ENCODE measurements at regions not wholly inside any gene's neighbourhood (a gene's known extent, or its start where the extent isn't known, plus 50 kb on each side); places are given as distances from the start of the nearest gene placed in this dataset.
"Not testable (repeated sequence)": the region's sequence is repeated elsewhere in the genome, so short reads cannot be mapped to it uniquely, and the experiment has no call there.

DNA sequence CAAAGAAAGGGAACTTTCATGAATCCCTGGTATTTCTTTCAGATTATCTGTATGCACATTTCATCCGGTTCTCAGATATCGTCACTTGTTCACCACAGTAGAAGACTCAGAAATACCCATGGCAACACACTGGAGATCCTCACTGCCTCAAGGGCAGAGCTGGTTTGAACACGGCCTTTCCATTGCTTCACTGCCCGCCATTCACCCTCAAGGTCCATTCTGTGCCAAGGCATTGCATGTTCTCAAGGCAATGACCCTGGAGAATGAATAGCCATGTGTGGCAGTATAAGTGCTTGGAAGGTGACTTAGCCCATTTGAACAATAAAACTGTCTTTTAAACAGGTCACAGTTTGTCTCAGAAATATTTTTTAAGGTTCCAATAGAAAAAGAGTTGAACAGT is 606.5 kb downstream of the IPMK start:
- no peak for DNase-seq

DNA sequence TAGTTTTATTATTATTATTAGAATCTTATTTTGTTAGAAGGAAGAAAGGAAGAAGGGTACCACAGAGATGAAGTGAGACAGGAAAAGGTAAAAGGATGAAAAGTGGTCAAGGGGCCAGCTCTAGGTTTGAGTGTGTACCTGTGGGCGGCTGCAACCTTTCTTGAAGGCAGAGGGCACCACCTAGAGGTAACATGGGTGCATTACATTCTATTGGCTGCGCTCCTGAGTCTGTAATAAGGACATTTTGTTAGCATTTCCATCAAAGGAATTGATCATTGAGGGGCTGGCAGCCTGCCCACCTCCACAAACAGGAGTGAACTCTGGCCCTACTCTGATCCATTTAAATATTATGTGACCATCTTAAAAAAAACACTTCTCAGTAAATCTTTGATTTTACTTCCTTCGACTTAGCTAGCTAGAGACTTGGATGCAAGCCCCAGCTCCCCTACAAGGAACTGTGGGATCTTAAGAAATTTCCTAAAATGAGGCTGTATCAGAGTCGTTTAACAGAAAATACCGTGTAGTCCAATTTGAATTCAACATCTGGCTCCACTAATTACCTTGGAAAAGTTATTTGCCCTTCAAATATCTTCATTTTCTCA is 610.4 kb downstream of the IPMK start:
- peak; percentile 28 for DNase-seq

DNA sequence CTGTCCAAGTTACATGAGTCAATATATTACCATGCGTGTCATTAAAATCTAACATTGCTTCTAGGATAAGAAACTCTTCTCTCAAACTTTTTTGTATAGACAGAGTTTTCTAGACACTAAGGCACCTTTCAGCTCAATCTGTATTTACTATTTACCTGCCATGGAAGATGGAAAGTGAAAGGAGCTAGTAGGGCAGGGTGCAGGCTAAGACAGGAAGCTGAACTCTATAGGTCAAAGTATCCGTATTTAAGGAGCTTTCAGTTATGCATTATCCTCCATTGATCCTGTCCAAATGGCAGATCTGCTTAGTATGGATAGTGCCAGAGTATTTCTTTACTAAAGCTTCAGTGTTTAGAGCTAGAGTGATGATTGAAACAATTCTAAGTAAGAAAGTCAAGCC is 612.8 kb downstream of the IPMK start:
- no peak for DNase-seq

DNA sequence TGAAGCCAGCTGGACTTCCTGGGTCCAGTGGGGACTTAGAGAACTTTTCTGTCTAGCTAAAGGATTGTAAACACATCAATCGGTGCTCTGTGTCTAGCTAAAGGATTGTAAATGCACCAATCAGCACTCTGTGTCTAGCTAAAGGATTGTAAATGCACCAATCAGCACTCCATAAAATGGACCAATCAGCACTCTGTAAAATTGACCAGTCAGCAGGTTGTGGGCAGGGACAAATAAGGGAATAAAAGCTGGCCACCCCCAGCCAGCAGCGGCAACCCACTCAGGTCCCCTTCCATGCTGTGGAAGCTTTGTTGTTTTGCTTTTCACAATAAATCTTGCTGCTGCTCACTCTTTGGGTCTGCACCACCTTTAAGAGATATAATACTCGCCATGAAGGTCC is 622.6 kb downstream of the IPMK start:
- DNase-seq, result not testable (repeated sequence)

DNA sequence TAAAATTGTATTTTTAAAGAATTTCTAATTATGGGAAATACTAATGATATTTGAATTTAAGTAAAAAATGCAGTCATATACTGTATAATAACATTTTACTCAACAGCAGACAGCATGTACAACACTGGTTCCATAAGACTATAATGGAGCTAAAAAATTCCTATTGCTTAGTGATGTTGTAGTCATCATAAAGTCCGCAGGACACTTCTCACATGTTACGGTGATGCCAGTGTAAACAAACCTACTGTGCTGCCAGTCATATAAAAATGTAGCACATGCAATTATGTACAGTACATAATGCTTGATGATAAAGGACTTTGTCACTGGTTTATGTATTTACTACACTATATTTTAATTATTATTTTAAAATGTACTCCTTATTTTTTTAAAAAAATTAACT is 629.3 kb downstream of the IPMK start:
- DNase-seq, result no peak

DNA sequence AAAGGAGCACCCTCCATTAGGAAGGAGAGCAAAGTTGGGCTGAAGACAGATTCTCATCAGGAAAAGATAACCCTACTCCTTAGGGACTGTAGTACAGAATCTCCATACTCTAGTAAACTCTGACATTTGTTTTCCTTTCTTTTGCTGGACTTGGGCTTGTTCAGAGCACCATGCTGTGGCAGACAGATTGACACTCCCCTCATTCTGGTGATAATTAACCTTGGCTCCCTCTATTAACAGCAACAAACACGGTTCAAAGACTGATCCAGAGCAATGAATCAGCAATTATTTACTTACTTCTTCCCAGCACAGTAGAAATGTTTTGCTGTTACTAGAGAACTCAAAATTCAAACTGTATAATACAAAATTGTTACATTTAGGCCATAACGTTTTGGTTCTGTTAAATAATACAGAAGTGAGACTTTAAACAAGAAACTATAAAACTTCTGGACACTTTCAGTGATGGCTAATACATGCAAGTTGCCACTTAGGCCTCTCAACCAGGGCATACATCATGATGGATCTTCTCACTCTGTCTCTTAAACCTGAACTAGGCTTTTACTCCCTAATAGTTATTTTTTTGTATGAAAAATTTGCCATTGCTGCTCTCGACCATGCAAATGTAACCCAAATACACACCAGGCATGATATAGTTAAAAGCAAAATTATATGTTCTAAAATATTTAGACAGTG is 639.0 kb downstream of the IPMK start:
- no peak for DNase-seq

DNA sequence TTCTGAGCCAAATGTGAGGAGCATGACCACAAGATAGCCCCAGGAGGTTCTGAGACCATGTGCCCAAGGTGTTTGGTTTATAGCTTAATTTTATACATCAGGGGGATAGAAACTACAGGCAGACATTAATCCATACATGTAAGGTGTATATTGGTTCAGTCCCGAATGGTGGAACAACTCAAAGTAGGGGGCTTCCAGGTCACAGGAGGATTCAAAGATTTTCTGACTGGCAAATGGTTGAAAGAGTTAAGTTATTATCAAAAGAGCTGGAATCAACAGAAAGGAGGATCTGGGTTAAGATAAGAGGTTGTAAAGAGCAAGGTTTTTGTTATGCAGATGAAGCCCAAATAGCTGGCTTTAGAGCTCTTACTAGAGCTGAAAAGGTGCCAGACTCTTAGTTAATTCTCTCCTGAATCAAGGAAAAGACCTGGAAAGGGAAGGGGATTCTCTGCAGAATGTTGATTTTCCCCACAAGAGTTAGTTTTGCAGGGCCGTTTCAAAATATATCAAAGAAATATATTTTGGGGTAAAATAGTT is 640.0 kb downstream of the IPMK start:
- DNase-seq, result no peak

DNA sequence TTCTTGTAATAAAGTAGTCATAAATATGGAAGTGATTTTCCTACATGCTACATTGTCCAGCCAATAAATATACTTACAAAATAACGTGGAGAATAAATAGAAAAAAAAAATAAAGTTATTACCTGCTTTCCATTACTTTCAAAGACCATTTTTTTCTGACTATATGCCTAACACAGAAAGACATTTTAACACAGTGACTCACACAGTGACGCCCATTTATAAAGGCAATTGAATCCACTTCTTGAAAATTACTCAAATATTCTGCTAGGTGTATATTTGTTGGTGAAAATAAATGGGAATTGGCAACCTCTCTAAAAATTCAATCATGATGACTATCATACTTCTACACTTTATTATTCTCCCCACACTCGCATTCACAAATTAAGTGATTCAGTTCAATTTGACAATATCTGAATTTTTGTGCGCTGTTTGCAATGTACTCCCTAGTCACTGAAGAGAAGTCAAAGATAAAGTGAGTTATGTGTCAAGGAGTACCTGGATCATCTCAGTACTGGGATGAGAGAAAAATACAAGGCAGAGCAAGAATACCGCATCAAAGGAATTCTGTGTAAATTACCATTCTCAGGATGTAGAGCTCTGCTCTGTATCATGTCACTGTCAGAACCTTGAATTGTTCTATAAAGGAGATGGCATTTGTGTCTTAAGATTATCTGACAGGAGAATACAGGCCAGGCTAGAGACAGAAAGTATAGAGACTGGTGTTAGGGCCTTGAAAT is 642.7 kb downstream of the IPMK start:
- no peak for DNase-seq

DNA sequence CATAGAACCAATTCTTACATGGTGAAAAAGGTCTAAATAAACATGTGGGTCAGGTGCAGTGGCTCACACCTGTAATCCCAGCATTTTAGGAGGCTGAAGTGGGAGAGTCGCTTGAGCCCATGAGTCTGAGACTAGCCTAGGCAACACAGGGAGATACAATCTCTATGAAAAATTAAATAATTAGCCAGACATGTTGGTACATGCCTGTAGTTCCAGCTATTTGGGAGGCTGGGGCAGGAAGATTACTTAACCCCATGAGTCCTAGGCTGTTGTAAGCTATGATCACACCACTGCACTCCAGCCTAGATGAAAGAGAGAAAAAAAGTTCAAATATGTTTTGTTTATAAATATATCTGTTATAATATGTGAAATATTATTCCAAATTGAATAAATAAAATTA is 643.6 kb downstream of the IPMK start:
- DNase-seq, result no peak

DNA sequence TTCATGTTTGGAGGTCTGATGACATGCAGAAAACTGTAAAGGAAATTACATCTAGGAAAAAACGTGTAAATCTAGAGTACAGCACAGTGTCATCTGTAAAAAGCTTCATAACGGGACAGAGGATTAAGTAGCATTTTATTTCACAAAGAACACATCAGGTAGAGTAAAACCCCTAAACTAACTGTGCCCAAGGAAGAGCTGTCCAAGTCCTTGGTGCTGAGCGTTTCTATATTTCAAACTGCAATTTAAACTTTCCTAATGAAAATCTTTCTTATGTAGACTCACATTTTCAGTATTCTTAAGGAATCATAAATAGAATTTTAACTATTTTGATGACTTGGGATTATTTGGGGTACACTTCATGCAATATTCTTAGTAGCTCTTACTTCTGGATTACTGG is 646.2 kb downstream of the IPMK start:
- no peak for DNase-seq

DNA sequence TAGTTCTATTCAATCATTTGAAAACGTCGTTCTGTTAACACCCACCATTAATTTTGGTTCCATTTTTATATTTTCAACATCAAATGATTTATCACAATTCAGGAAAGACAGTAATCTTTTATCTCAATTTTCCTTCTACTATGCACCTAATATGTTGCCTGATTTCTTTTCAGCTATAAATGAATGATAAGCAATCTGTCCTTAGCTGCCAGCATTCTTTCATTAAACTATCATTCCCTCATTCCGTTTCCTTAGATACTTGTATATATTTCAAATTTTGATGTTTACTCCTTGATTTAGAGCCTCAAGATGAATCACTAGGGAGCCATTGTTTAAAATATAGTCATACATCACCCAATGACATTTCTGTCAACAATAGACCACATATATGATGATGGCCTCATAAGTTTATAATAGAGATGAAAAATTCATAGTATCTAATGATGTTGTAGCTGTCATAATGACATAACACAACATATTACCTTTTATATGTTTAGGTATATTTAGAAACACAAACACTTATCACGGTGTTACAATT is 661.7 kb downstream of the IPMK start:
- DNase-seq, result no peak

DNA sequence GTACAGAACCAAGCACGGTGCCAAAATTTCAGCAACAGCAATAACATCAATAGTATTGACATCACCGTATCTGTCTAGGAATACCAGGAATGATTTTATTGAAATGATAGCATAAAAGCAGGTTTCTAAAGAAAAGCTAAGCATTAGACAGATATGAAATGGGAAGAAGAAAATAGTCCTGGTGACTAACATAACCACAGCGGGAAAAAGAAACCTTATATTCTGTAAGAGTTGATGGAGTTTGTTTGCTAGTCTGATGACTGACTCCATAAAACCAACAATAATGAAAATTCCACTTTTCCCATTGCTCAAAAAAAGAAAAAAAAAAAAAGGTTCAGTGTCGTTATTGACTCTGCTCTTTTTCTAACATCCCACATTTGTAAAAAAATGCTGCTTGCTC is 668.3 kb downstream of the IPMK start:
- DNase-seq, result no peak

DNA sequence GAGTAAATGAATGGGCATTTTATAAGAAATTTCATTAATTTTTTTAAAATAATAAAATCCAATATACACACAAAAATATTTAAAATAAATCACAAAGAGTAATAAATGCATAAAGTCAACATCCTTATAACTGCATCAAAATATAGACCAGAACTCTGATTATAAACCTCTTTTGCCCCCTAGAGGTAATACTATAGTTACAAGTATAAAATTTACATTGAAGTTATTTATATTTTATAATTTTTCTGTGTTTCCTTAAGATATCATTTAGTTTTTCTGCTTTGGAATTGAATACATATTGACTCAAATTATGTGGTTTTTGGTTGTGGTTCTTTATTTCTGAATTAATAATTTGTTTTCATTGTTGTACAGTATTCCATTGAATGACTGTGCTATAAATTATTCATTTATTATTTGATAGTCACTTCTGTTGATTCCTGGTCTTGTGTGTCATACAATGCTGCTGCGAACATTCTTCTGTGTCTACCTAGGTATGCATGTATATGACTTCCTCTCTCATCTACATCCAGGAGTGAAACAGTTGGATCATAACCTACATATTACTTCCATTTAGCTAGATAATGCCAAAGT is 673.6 kb downstream of the IPMK start:
- DNase-seq, result no peak

DNA sequence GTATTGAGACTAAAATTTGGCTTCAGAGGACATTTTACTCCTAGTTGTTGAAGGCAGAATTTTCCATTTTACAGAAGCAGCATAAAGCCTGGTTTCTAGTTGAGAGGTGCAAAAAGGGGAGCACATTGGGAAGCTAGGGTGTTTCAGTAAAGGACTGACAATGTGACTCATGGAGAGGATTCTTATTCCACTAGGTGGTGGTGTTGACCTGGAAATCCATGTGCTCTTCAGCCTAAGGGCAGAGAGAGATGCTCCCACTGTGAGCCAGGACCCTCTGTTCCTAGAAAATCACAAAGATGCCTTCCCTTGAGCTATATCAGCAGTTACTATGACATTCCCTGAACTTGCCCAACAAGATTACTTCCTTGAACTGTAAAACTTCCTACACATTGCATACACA is 687.8 kb downstream of the IPMK start:
- no peak for DNase-seq

DNA sequence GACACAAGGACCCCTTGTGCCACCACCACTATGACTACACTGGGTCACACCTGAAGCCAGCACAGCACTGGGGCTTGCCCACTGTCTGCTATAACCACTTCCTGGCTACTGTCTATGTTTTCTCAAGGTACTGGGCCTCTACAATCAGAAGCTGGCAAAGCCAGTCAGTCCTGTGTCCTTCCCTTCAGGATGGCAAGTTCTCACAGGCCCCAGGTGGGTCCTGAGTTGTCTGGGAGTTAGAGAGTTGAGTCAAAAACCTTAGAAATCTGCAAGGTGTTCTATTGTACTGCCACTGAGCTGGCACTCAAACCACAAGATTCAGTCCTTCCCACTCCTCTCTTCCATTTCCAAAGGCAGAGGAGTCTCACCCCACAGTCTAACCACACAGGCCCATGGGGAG is 705.5 kb downstream of the IPMK start:
- DNase-seq, result no peak

DNA sequence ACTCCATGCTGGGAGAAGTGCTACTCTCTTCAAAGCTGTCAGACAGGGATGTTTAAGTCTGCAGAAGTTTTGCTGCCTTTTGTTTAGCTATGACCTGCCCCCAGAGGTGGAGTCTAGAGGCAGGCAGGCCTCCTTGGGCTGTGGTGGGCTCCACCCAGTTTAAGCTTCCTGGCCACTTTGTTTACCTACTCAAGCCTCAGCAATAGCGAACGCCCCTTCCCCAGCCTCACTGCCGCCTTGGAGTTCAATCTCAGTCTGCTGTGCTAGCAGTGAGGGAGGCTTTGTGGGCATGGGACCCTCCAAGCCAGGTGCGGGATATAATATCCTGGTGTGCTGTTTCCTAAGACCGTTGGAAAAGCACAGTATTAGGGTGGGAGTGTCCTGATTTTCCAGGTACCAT is 715.9 kb downstream of the IPMK start:
- DNase-seq, result not testable (repeated sequence)

DNA sequence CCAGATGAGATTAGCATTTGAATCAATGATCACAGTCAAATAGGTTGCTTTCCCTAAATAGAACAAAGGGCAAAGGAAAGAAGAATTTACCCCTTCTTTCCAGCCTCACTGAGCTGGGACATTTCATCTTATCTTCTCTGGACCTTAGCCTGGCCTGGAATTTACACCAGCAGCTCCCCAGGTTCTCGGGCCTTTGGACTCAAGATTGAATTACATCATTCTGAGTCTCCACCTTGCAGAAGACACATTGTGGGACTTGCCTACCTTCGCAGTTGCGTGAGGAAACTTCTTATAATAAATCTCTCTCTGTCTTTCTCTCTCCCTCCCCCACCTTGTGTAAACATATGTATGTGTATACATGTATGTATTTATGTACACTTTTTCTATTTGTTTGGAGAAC is 732.4 kb downstream of the IPMK start:
- DNase-seq, result no peak

DNA sequence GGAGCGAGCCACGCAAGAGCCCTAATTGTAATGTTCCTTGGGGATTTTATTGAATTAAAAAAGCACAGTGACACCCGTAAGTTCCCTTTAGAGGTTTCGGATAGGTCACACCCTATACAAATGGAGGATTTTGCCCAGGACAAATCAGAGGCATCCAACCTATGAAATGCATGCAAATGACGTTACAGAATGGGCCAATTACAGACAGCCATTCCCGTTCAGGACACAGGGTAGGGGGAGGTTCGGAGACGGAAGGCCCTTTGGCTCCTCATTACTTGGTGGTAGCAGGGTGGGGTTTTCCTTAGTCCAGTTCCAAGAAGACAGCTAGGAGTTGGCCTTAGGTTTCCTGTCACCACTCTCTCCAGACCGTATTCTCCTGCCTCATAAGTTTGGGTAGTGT is 754.1 kb downstream of the IPMK start:
- DNase-seq, result no peak

DNA sequence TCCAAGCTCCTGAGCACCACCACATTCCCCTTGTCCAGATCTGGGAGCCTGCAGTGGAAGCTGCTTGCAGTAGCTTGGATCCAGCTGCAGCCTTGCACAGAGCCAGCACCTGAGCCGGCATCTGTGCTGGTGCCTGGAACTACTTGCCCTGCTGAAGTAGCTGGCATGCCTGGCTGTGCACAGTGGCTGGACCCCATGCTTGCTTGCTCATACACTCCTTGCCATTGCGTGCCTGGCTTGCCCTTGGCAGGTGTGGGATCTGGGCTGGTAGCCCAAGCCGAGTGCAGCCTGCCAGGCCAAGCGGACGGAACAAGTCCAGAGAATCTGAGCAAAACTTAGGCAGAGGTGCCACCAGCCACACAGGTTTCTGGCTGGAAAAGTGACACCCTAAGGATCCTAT is 759.9 kb downstream of the IPMK start:
- DNase-seq, result no peak

DNA sequence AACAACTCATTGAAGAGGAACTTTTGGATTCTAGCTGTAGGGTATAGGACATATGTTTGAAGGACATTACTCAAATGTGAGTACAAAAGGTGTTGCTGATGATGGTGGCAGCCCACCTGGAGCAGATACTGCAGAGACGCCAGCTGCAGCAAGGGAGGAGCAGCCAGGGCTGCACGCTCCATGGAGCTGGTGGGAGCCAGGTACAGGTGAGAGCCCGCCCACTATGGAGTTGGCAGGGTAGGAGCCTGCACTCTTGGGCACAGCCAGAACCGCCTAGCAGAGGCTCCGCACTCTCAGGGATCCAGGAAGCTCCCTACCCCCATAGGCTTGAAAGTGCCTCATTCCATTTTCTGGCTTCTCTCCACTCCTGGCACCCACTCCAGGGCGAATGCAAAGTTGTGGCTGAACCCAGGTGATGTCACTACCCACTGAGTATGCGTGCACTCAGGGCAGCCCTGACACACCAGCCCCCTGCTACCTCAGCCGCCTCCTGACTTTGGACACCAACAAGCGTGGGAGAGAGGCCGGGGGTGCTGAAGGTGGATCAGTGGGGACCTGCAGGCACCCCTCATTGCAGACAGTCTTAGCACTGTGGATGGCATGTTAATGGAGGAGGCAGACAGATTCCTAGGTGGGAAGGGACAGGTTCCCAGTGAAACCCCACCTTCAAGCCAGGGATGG is 761.1 kb downstream of the IPMK start:
- no peak for DNase-seq

DNA sequence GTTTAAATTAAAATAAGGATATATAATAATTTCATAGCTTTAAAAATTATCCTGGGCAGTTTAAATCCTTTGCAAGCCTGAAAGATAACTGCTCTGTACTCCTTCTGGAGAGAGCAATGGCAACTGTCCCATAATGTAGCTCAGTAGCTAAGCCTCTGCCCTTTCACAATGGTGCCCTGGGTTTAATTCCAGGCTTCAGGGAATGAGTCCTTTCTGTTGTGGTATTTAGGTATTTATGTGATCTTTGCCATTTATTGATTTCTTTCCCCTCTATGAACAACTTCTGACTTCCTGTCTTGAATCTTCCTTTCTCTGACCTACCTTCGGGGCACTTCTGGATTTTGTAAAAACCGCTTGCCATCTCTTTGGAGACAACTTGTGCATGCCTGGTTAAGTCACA is 773.2 kb downstream of the IPMK start:
- no peak for DNase-seq

DNA sequence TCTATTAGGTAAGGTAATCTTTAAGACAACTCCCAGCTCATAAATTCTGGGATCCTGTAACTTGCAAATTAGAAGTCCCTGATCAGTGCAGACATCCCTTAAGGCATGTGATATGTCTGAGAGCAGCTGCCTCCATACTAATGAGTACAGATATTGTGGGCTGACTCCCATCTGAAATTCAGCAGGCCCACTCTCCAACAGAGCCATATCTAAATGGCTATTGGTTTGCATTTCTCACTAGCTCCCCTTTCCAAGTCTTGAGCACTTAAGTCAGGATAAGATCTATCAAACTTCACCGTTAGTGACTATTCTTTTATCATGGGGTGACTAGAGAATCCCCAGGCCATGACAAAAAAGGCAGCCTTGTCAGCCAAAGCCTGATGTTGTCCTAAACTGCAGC is 785.4 kb downstream of the IPMK start:
- DNase-seq, result no peak
